Colonic mucosa (tissue), 4 donors: ENCODE measurements at regions not wholly inside any gene's neighbourhood (a gene's known extent, or its start where the extent isn't known, plus 50 kb on each side); places are given as distances from the start of the nearest gene placed in this dataset.
"Not testable (repeated sequence)": the region's sequence is repeated elsewhere in the genome, so short reads cannot be mapped to it uniquely, and the experiment has no call there.

ENCODE experiments used
- DNase-seq: peaks from one replicate; pipeline ENCODE4 v3.0.0-alpha.2; 2020
- H3K27ac ChIP-seq: fragments of 200-600 bp; one replicate; pipeline ENCODE4 v1.8.0; 2021
- H3K27me3 ChIP-seq: fragments of 200-600 bp; one replicate; pipeline ENCODE4 v1.8.0; 2021
- H3K36me3 ChIP-seq: fragments of 200-600 bp; one replicate; pipeline ENCODE4 v1.8.0; 2021
- H3K4me1 ChIP-seq: fragments of 200-600 bp; one replicate; pipeline ENCODE4 v1.8.0; 2021; ENCODE audit warnings: mild to moderate bottlenecking
- H3K4me3 ChIP-seq: fragments of 200-600 bp; one replicate; pipeline ENCODE4 v1.8.0; 2021
- H3K9ac ChIP-seq, 2 donors: one replicate each; pipeline ENCODE4 v1.7.0; 2013; ENCODE audit warnings: control low read depth in 2 of 2, low read depth in 2 of 2, low read length in 2 of 2
- H3K9me3 ChIP-seq: fragments of 200-600 bp; one replicate; pipeline ENCODE4 v1.8.0; 2021
- intact Hi-C: fragments of 100-400 bp; cut with DNase I; formaldehyde crosslinking; loops from one replicate; pipeline ENCODE4 v1.14.1; 2022
- donor health status: healthy.
- donor health status: DM: no; HTN: no; CAD: no.
- donor health status: DM: no; HTN: no; CAD: no.

GRCh38 chr2:111424176-111424575, 303.5 kb downstream of the BCL2L11 start:
- intact Hi-C loops, DNase-seq, H3K36me3 ChIP-seq, H3K4me3 ChIP-seq, H3K9me3 ChIP-seq, H3K27me3 ChIP-seq, H3K27ac ChIP-seq, H3K9ac ChIP-seq, H3K4me1 ChIP-seq: not testable (repeated sequence)

GRCh38 chr2:111424851-111425309, 304.2 kb downstream of the BCL2L11 start:
- DNase-seq, intact Hi-C loops, H3K9me3 ChIP-seq, H3K4me1 ChIP-seq, H3K4me3 ChIP-seq, H3K36me3 ChIP-seq, H3K27ac ChIP-seq, H3K27me3 ChIP-seq, H3K9ac ChIP-seq: not testable (repeated sequence)

GRCh38 chr2:111425789-111426201, 305.1 kb downstream of the BCL2L11 start:
- H3K4me1 ChIP-seq, H3K36me3 ChIP-seq, H3K9ac ChIP-seq, H3K27me3 ChIP-seq, DNase-seq, H3K4me3 ChIP-seq, H3K27ac ChIP-seq, H3K9me3 ChIP-seq, intact Hi-C loops: not testable (repeated sequence)

- H3K36me3 ChIP-seq, H3K9me3 ChIP-seq, H3K27me3 ChIP-seq, H3K9ac ChIP-seq, H3K4me1 ChIP-seq, intact Hi-C loops, H3K4me3 ChIP-seq, H3K27ac ChIP-seq: not testable (repeated sequence)
- peak; percentile 10 for DNase-seq
These were observed 306.6 kb downstream of the BCL2L11 start for GRCh38 chr2:111427346-111427745.

GRCh38 chr2:111428915-111429314, 308.2 kb downstream of the BCL2L11 start:
- H3K27me3 ChIP-seq, H3K9me3 ChIP-seq, H3K4me1 ChIP-seq, H3K4me3 ChIP-seq, DNase-seq, intact Hi-C loops, H3K36me3 ChIP-seq, H3K27ac ChIP-seq, H3K9ac ChIP-seq: not testable (repeated sequence)

- H3K9me3 ChIP-seq, H3K9ac ChIP-seq, H3K4me3 ChIP-seq, H3K4me1 ChIP-seq, DNase-seq, H3K27me3 ChIP-seq, intact Hi-C loops, H3K36me3 ChIP-seq, H3K27ac ChIP-seq: not testable (repeated sequence)
These were observed 308.6 kb downstream of the BCL2L11 start for GRCh38 chr2:111429353-111429752.

GRCh38 chr2:111430817-111431661, 310.3 kb downstream of the BCL2L11 start:
- intact Hi-C loops, H3K27ac ChIP-seq: not testable (repeated sequence)

GRCh38 chr2:111432423-111432822, 311.7 kb downstream of the BCL2L11 start:
- DNase-seq, H3K4me1 ChIP-seq, H3K27me3 ChIP-seq, H3K4me3 ChIP-seq, intact Hi-C loops, H3K9ac ChIP-seq, H3K36me3 ChIP-seq, H3K9me3 ChIP-seq, H3K27ac ChIP-seq: not testable (repeated sequence)

More at GRCh38 chr2:111430817-111431661, 310.3 kb downstream of the BCL2L11 start:
- H3K9me3 ChIP-seq, DNase-seq, H3K4me3 ChIP-seq, H3K36me3 ChIP-seq, H3K9ac ChIP-seq, H3K27me3 ChIP-seq, H3K4me1 ChIP-seq: not testable (repeated sequence)

GRCh38 chr2:111432916-111433499, 312.3 kb downstream of the BCL2L11 start:
- H3K4me3 ChIP-seq, H3K9me3 ChIP-seq, H3K9ac ChIP-seq, H3K27me3 ChIP-seq, intact Hi-C loops, H3K4me1 ChIP-seq, H3K36me3 ChIP-seq, DNase-seq, H3K27ac ChIP-seq: not testable (repeated sequence)

- H3K36me3 ChIP-seq, intact Hi-C loops, DNase-seq, H3K9ac ChIP-seq, H3K27me3 ChIP-seq, H3K4me1 ChIP-seq, H3K27ac ChIP-seq, H3K9me3 ChIP-seq, H3K4me3 ChIP-seq: not testable (repeated sequence)
These were observed 313.3 kb downstream of the BCL2L11 start for GRCh38 chr2:111433892-111434607.

GRCh38 chr2:111434608-111434939, 313.9 kb downstream of the BCL2L11 start:
- DNase-seq, H3K27ac ChIP-seq, H3K4me3 ChIP-seq, H3K4me1 ChIP-seq, H3K27me3 ChIP-seq, H3K36me3 ChIP-seq, intact Hi-C loops, H3K9me3 ChIP-seq, H3K9ac ChIP-seq: not testable (repeated sequence)

- H3K27ac ChIP-seq, H3K27me3 ChIP-seq, H3K9me3 ChIP-seq, H3K36me3 ChIP-seq, H3K9ac ChIP-seq, H3K4me1 ChIP-seq, DNase-seq, intact Hi-C loops, H3K4me3 ChIP-seq: not testable (repeated sequence)
These were observed 315.0 kb downstream of the BCL2L11 start for GRCh38 chr2:111435553-111436310.

- H3K9ac ChIP-seq, H3K4me3 ChIP-seq, H3K4me1 ChIP-seq, H3K36me3 ChIP-seq, DNase-seq, intact Hi-C loops, H3K27me3 ChIP-seq, H3K9me3 ChIP-seq, H3K27ac ChIP-seq: not testable (repeated sequence)
These were observed 315.7 kb downstream of the BCL2L11 start for GRCh38 chr2:111436411-111436810.
